ENCODE measurements at regions not wholly inside any gene's neighbourhood (a gene's known extent, or its start where the extent isn't known, plus 50 kb on each side); places are given as distances from the start of the nearest gene placed in this dataset.

DNA sequence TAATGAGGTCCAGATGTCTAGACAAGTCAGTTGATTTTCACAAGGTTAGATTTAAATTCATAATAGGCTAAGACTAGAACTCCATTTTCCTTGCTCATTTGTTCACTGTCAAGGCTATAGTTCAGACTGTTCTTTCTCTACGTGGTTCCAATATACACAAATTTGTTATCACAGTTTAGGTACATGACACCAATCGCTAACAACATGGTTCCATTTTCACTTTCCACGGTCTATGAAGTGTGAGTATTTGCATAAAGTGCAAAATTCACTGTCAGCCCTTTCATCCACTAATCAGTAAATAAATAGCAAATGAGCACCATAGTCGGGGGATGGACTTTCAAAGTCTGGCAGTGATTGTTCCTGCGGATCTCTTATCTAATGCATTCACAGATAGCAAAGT is 315.7 kb upstream of the SPOCK3 start:
- Histone ChIP-seq H3K4me3 (no peak overlapping the region), H3K27ac (no peak overlapping the region), H3K9me3 (replicated peaks in 1 of 3) (no peaks in the 10 kb centered on the region), H3K4me1 (replicated peaks in 1 of 2) (no peaks in the 10 kb centered on the region), H3K36me3 (replicated peaks in 1 of 2) (no peaks in the 10 kb centered on the region), H3K27me3 (no peaks in the 10 kb centered on the region)
- WGBS, 4 donors = 51 to 64% (median 56%) methylated on average over 5 of the region's 5 CpGs
- DNase-seq = no peak
- TF ChIP-seq POLR2A (IDR thresholded peaks at IDR 0.05) = no peak
- no peak for TF ChIP-seq CTCF (IDR thresholded peaks at IDR 0.05)
- intact Hi-C loops (cut with DNase I) = no loop called here

- Histone ChIP-seq H3K27ac (no peak overlapping the region), H3K36me3 (replicated peaks in 1 of 2) (no peaks in the 10 kb centered on the region), H3K4me1 (replicated peaks in 1 of 2) (no peaks in the 10 kb centered on the region), H3K27me3 (no peaks in the 10 kb centered on the region), H3K9me3 (replicated peaks in 1 of 3) (no peaks in the 10 kb centered on the region), H3K4me3 (no peak overlapping the region)
- TF ChIP-seq CTCF (IDR thresholded peaks at IDR 0.05) (no peak), POLR2A (IDR thresholded peaks at IDR 0.05) (no peak)
- intact Hi-C loops (cut with DNase I) = no loop called here
- DNase-seq = no peak
- 69 to 84% (median 78%) methylated on average over 3 of the region's 3 CpGs for WGBS, 4 donors
Measured at GRCh38 chr4:167555338-167556022, 321.2 kb upstream of the SPOCK3 start.

DNA sequence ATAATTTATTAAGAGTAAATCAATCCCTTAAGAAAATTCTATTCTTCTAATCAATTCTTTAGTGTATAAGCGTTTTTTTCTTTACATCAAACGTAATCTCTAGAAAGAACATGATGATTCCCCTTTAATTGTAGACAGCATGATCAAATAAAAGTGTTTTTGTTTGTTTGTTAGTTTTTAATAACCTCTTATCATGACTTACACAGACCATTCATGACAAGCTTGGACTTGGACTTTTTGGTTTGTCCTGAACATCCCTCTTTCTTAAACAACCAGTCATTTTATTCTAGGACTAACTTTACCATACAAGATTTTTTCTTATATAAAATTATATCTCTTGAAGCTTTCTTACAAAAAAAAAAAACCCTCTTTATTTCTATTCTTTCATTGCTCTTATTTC is 344.6 kb upstream of the SPOCK3 start:
- intact Hi-C loops (cut with DNase I) = no loop called here
- H3K4me1 ChIP-seq (replicated peaks in 1 of 2) = no peaks in the 10 kb centered on the region
- WGBS, 4 donors = 9 to 24% (median 18%) methylated on average over 2 of the region's 2 CpGs

DNA sequence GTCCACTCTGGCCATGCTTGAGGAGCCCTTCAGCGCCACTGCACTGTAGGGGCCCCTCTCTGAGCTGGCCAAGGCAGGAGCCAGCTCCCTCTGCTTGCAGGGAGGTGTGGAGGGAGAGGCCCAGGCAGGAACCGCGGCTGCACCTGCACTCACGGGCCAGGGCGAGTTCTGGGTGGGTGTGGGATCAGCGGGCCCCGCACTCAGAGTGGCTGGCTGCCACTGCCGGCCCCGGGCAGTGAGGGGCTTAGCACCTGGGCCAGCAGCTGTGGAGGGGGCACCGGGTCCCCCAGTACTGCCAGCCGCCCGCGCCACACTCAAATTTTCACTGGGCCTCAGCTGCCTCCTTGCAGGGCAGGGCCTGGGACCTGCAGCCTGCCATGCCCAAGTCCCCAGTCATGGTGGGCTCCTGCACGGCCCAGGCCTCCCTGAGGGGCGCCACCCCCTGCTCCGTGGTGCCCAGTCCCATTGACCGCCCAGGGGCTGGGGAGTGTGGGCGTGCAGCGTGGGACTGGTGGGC is 347.2 kb upstream of the SPOCK3 start:
- intact Hi-C loops (cut with DNase I) = no loop called here
- no peak for DNase-seq
- Histone ChIP-seq H3K4me1 (replicated peaks in 1 of 2) (no peaks in the 10 kb centered on the region), H3K4me3 (no peak overlapping the region), H3K9me3 (replicated peaks in 1 of 3) (no peaks in the 10 kb centered on the region), H3K27ac (no peak overlapping the region), H3K27me3 (no peaks in the 10 kb centered on the region), H3K36me3 (replicated peaks in 1 of 2) (no peaks in the 10 kb centered on the region)
- 78 to 86% (median 82%) methylated on average over 8 to 19 of the region's 19 CpGs for WGBS, 4 donors
- no peak for TF ChIP-seq CTCF (IDR thresholded peaks at IDR 0.05)
- no peak for TF ChIP-seq POLR2A (IDR thresholded peaks at IDR 0.05)

More for the DNA sequence above, 344.6 kb upstream of the SPOCK3 start:
- Histone ChIP-seq H3K9me3 (replicated peaks in 1 of 3) (no peaks in the 10 kb centered on the region), H3K4me3 (no peak overlapping the region), H3K36me3 (replicated peaks in 1 of 2) (no peaks in the 10 kb centered on the region), H3K27me3 (no peaks in the 10 kb centered on the region), H3K27ac (no peak overlapping the region)
- TF ChIP-seq CTCF (IDR thresholded peaks at IDR 0.05) (no peak), POLR2A (IDR thresholded peaks at IDR 0.05) (no peak)
- DNase-seq = no peak

All from adrenal gland (tissue), 9 donors.